ENCODE measurements at regions not wholly inside any gene's neighbourhood (a gene's known extent, or its start where the extent isn't known, plus 50 kb on each side); places are given as distances from the start of the nearest gene placed in this dataset.

DNA sequence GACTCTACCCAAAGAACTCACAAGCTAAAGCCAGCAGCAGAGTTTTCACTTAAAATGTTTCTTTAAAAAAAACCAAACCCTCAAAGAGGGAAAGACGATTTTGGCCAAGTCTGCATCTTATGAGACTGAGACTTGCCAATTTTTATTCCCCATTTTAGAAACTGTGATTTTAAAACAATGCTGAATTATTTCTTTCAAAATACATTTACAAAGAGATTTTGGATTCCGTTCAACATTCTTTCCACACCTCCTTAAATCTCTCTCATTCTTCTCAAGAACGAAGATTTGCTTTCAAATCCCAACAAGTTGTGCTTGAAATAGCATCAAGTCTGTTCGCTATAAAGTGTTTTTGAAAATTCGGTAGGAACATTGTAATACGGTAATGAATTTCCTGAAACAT lies 133.9 kb upstream of the VANGL1 start (continued):
- no peak for TF ChIP-seq ZNF749 (CRISPR knock-in tag; IDR thresholded peaks at IDR 0.05; ENCODE audit: borderline replicate concordance)
- TF ChIP-seq FOXJ3 (CRISPR knock-in tag; IDR thresholded peaks at IDR 0.05; ENCODE audit: borderline replicate concordance): no peak

DNA sequence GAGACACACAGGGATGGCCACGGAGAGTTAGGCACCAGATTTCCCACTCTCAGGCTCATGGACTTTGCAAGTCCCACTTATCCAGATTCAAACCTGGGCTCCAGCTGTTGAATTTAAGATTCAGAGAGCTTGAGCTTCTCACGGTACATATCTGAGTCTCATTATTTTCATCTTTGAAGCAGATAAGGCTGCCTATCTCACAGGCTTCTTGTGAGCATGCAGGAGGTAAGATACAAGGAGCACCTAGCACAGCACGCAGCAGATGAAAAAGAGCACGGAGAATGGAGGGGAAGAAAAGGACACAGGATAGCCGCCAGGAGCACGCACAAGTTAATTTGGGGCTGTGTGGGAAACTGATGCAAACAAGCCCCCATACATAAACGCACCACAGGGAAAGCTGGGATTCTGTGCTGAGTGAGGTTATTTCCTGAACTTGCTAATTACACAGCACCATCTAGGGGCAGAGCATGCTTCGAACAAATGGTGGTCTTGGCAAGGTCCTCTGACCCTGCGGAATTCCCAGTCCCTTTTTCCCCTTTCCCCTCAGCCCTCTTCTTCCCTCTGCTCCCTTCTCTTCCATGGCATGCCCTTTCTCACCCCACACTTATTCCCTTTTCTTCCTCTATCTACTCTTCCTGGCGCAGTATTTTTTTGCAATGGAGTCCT lies 134.7 kb upstream of the VANGL1 start:
- Histone ChIP-seq H3K27ac (ENCODE audit: extremely low read length, insufficient read depth, low read length) (no peak overlapping the region), H4K20me1 (ENCODE audit: insufficient read depth, low read length) (no peaks in the 10 kb centered on the region), H3K4me1 (ENCODE audit: insufficient read depth, low read length) (no peaks in the 10 kb centered on the region), H3K4me2 (ENCODE audit: low read depth, low read length) (no peak overlapping the region), H3K79me2 (ENCODE audit: insufficient read depth, low read length) (no peaks in the 10 kb centered on the region), H3K36me3 (replicated peaks in 1 of 2; ENCODE audit: control insufficient read depth in 1 of 2, insufficient read depth in 2 of 2, low read length in 2 of 2) (no peaks in the 10 kb centered on the region), H3K27me3 (ENCODE audit: control insufficient read depth in 1 of 2, insufficient read depth in 2 of 2, low read length in 2 of 2) (no peaks in the 10 kb centered on the region; a peak in 1 of 5 replicates), H2AFZ (ENCODE audit: low read length) (no peak overlapping the region), H3K4me3 (replicated peaks in 1 of 3; ENCODE audit: insufficient read depth in 1 of 3, low read depth in 2 of 3, low read length in 3 of 3) (no peak overlapping the region), H3K9me3 (ENCODE audit: low read length) (no peaks in the 10 kb centered on the region), H3K9ac (ENCODE audit: insufficient read depth, low read depth, low read length) (no peak overlapping the region)
- CTCF ChIA-PET (ENCODE audit: low intra/inter-chr PET ratio, low total read pairs): interaction anchor here (2.1 kb wide), 1 partner anchor 368 kb away, joined by 8 read pairs; no protein-coding TSS in a partner anchor
- in situ Hi-C loops (cut with HindIII; ENCODE audit: extremely low pct_ligation_motif_present, low pct_unique_long_range_greater_than_20kb): no loop called here
- DNase-seq (ENCODE audit: low spot score) (peak; percentile 27), FAIRE-seq (peak; percentile 50), ATAC-seq (peak; percentile 86)
- intact Hi-C loops (cut with micrococcal nuclease; ENCODE audit: unreplicated experiment): no loop called here
- POLR2A ChIA-PET: no interaction called here
- 13% methylated on average over 9 of the region's 10 CpGs for WGBS (ENCODE audit: low lambda C conversion rate)
- BruUV-seq (replicated peaks): no TSS peak
- TF ChIP-seq GABPB1 (CRISPR knock-in tag; IDR thresholded peaks at IDR 0.05) (no peak), KDM5A (IDR thresholded peaks at IDR 0.05; ENCODE audit: borderline replicate concordance, low read length) (no peak), ZMAT3 (CRISPR knock-in tag; conservative IDR thresholded peaks at IDR 0.05) (no peak), TEF (CRISPR knock-in tag; IDR thresholded peaks at IDR 0.05) (no peak), GABPA (IDR thresholded peaks at IDR 0.05; ENCODE audit: low read depth, low read length) (no peak), GABPA (CRISPR knock-in tag; IDR thresholded peaks at IDR 0.05; ENCODE audit: low read depth) (no peak), MBNL3 (CRISPR knock-in tag; conservative IDR thresholded peaks at IDR 0.05) (no peak), ZNF605 (CRISPR knock-in tag; IDR thresholded peaks at IDR 0.05) (no peak), STAG1 (CRISPR knock-in tag; IDR thresholded peaks at IDR 0.05) (peak; percentile 39; the same call in 1 of the 2 replicates), REST (IDR thresholded peaks at IDR 0.05; ENCODE audit: borderline replicate concordance in 1 of 2, low read depth in 1 of 2, low read length in 2 of 2) (no peak)
- TF ChIP-seq, protein P1, sequence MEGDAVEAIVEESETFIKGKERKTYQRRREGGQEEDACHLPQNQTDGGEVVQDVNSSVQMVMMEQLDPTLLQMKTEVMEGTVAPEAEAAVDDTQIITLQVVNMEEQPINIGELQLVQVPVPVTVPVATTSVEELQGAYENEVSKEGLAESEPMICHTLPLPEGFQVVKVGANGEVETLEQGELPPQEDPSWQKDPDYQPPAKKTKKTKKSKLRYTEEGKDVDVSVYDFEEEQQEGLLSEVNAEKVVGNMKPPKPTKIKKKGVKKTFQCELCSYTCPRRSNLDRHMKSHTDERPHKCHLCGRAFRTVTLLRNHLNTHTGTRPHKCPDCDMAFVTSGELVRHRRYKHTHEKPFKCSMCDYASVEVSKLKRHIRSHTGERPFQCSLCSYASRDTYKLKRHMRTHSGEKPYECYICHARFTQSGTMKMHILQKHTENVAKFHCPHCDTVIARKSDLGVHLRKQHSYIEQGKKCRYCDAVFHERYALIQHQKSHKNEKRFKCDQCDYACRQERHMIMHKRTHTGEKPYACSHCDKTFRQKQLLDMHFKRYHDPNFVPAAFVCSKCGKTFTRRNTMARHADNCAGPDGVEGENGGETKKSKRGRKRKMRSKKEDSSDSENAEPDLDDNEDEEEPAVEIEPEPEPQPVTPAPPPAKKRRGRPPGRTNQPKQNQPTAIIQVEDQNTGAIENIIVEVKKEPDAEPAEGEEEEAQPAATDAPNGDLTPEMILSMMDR (CRISPR knock-in tag; IDR thresholded peaks at IDR 0.05): peak; percentile 49
- TF ChIP-seq, protein P2, sequence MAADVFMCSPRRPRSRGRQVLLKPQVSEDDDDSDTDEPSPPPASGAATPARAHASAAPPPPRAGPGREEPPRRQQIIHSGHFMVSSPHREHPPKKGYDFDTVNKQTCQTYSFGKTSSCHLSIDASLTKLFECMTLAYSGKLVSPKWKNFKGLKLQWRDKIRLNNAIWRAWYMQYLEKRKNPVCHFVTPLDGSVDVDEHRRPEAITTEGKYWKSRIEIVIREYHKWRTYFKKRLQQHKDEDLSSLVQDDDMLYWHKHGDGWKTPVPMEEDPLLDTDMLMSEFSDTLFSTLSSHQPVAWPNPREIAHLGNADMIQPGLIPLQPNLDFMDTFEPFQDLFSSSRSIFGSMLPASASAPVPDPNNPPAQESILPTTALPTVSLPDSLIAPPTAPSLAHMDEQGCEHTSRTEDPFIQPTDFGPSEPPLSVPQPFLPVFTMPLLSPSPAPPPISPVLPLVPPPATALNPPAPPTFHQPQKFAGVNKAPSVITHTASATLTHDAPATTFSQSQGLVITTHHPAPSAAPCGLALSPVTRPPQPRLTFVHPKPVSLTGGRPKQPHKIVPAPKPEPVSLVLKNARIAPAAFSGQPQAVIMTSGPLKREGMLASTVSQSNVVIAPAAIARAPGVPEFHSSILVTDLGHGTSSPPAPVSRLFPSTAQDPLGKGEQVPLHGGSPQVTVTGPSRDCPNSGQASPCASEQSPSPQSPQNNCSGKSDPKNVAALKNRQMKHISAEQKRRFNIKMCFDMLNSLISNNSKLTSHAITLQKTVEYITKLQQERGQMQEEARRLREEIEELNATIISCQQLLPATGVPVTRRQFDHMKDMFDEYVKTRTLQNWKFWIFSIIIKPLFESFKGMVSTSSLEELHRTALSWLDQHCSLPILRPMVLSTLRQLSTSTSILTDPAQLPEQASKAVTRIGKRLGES (CRISPR knock-in tag; IDR thresholded peaks at IDR 0.05; ENCODE audit: borderline replicate concordance): no peak

Measured in HepG2 (cell line).